A549 (cell line): ENCODE measurements at regions not wholly inside any gene's neighbourhood (a gene's known extent, or its start where the extent isn't known, plus 50 kb on each side); places are given as distances from the start of the nearest gene placed in this dataset.

Source experiments
- HDAC2 ChIP-seq: fragments of 200-600 bp; sonication (generic); IDR thresholded peaks from 2 replicates; pipeline ENCODE4 v1.6.1; 2016
- MAX ChIP-seq: IDR thresholded peaks from 2 replicates; pipeline ENCODE4 v1.6.1; 2012
- MYC ChIP-seq: IDR thresholded peaks from 2 replicates; pipeline ENCODE4 v1.6.1; 2012; ENCODE audit warnings: mild to moderate bottlenecking, inconsistent platforms, low read length, improper control_type of control experiment, borderline replicate concordance
- NPAS2 ChIP-seq: fragments of 250-450 bp; sonication (Bioruptor Pico); IDR thresholded peaks from 2 replicates; pipeline ENCODE4 v1.8.0; 2022; ENCODE audit warnings: mild to moderate bottlenecking, moderate library complexity, borderline replicate concordance
- NR3C1 ChIP-seq: fragments of >200 bp; sonication (Bioruptor Twin); formaldehyde crosslinking; IDR thresholded peaks from 3 replicates; pipeline ENCODE4 v1.6.1; 2017
- POLR2A ChIP-seq: IDR thresholded peaks from 2 replicates; pipeline ENCODE4 v1.6.1; 2012; ENCODE audit warnings: mild to moderate bottlenecking, low read length
- RAD21 ChIP-seq, 2 experiments: fragments of >200 bp in 1 of 2; sonication (Bioruptor Twin) in 1 of 2; formaldehyde crosslinking in 1 of 2; IDR thresholded peaks in 1 of 2; conservative IDR thresholded peaks in 1 of 2; 2 replicates in 1 of 2; 3 replicates in 1 of 2; pipeline ENCODE4 v1.6.1; 2012 to 2018; ENCODE audit warnings: inconsistent platforms in 1 of 2
- RARB ChIP-seq: fragments of 250-450 bp; sonication (Bioruptor Pico); IDR thresholded peaks from 2 replicates; pipeline ENCODE4 v1.8.0; 2021; ENCODE audit warnings: mild to moderate bottlenecking, moderate library complexity
- RCOR1 ChIP-seq: fragments of 150-350 bp; IDR thresholded peaks from 2 replicates; pipeline ENCODE4 v1.6.1; 2014; ENCODE audit warnings: antibody characterized with exemption, low read length, low read depth
- RNF2 ChIP-seq: fragments of 200-600 bp; sonication (generic); IDR thresholded peaks from 2 replicates; pipeline ENCODE4 v1.6.1; 2016; ENCODE audit warnings: low read depth, mild to moderate bottlenecking, antibody characterized with exemption, moderate library complexity, borderline replicate concordance
- SREBF2 ChIP-seq: fragments of 450-650 bp; IDR thresholded peaks from 2 replicates; pipeline ENCODE4 v1.6.1; 2014; ENCODE audit warnings: mild to moderate bottlenecking, moderate library complexity
- TF ChIP-seq, protein P1 (sequence below): fragments of >200 bp; sonication (Bioruptor Twin); formaldehyde crosslinking; IDR thresholded peaks from 3 replicates; pipeline ENCODE4 v1.5.1; 2016

- TF ChIP-seq, protein P1, sequence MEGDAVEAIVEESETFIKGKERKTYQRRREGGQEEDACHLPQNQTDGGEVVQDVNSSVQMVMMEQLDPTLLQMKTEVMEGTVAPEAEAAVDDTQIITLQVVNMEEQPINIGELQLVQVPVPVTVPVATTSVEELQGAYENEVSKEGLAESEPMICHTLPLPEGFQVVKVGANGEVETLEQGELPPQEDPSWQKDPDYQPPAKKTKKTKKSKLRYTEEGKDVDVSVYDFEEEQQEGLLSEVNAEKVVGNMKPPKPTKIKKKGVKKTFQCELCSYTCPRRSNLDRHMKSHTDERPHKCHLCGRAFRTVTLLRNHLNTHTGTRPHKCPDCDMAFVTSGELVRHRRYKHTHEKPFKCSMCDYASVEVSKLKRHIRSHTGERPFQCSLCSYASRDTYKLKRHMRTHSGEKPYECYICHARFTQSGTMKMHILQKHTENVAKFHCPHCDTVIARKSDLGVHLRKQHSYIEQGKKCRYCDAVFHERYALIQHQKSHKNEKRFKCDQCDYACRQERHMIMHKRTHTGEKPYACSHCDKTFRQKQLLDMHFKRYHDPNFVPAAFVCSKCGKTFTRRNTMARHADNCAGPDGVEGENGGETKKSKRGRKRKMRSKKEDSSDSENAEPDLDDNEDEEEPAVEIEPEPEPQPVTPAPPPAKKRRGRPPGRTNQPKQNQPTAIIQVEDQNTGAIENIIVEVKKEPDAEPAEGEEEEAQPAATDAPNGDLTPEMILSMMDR, result no peak
- TF ChIP-seq POLR2A, result no peak
- TF ChIP-seq NR3C1, result no peak
- TF ChIP-seq RNF2, result no peak
- no peak for TF ChIP-seq RCOR1
- TF ChIP-seq MAX, result no peak
- TF ChIP-seq SREBF2, result no peak
- no peak for TF ChIP-seq RAD21 (conservative IDR thresholded peaks at IDR 0.05 in 1 of 2, IDR thresholded peaks at IDR 0.05 in 1 of 2)
- no peak for TF ChIP-seq RARB (CRISPR knock-in tag)
- no peak for TF ChIP-seq MYC
- TF ChIP-seq NPAS2 (CRISPR knock-in tag), result no peak
- TF ChIP-seq HDAC2, result no peak
These were observed 59.3 kb downstream of the TMEM100 start for GRCh38 chr17:55663400-55663799.
